ENCODE measurements at regions not wholly inside any gene's neighbourhood (a gene's known extent, or its start where the extent isn't known, plus 50 kb on each side); places are given as distances from the start of the nearest gene placed in this dataset.

DNA sequence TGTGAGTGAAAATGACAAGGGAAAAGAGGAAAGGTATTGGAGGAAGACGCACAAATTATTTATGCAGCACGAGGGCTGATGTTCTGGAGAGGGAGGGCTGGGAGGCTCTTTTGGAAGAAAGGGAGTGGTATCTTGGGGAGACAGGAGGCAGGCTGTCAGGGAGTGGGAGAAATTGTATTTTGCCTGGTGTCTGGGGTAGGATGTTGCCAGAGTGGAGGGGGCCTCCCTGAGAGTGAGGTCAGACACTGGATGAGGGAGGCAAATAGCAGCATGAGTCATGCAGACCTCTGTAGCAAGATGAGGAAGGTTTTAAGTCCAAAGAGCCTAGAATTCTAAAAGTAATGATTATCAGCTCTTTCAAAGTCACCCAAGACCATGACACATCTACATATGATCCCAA is 158.0 kb downstream of the DMRT2 start:
- no peaks in the 10 kb centered on the region for H3K27me3 Mint-ChIP-seq (ENCODE audit: low read depth)
- H3K4me1 Mint-ChIP-seq (ENCODE audit: low read depth): no peaks in the 10 kb centered on the region
- no peak overlapping the region for H3K4me3 Mint-ChIP-seq (ENCODE audit: low read depth)
- no peak overlapping the region for H3K27ac Mint-ChIP-seq
- H3K9me3 Mint-ChIP-seq: peaks cover 5% of the 10 kb centered on the region
- DNase-seq (ENCODE audit: low spot score): no peak
- H3K36me3 Mint-ChIP-seq (ENCODE audit: low read depth): no peaks in the 10 kb centered on the region
- intact Hi-C loops (cut with micrococcal nuclease): no loop called here

DNA sequence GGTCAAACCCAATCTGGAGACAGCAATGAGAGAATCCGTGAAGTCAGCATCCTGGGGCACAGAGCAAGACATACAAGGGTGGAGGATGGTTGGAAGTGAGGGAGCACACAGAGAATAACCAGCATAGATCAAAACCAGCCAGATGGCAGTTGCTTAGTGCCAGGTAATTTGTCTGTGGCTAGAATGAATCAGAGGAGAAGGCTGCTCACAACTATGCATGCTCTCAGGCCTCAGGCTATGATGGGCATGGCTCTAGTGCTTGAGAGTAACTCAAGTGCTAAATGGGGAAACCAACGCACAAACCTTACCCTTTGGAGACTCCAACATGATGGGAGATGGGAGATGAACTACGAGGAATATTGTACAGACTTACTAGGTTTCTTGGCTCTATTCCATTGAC is 160.8 kb downstream of the DMRT2 start:
- Mint-ChIP-seq H3K36me3 (ENCODE audit: low read depth) (no peaks in the 10 kb centered on the region), H3K27ac (no peak overlapping the region), H3K27me3 (ENCODE audit: low read depth) (no peaks in the 10 kb centered on the region), H3K9me3 (peaks cover 5% of the 10 kb centered on the region), H3K4me1 (ENCODE audit: low read depth) (no peaks in the 10 kb centered on the region), H3K4me3 (ENCODE audit: low read depth) (no peak overlapping the region)
- intact Hi-C loops (cut with micrococcal nuclease): no loop called here
- no peak for DNase-seq (ENCODE audit: low spot score)

DNA sequence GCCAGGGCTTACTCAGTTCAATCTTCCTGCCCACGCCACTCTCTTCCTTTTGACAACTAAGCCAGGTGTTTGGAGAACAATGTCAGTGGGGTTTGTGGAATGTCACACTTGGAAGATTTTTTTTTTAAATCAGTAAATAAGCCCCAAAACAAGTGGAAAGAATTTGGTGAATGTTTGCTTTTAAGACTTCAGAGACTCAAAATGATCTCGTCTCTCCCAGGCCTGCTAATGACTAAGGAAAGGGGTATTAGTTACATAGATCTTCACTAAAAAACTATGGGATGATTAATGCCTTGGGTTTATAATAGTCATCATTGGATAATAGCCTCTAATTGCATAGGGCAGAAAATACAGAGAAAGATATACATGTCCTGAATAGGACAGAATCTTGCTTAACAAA is 166.4 kb downstream of the DMRT2 start:
- Mint-ChIP-seq H3K27me3 (ENCODE audit: low read depth) (no peaks in the 10 kb centered on the region), H3K36me3 (ENCODE audit: low read depth) (no peaks in the 10 kb centered on the region), H3K4me1 (ENCODE audit: low read depth) (no peaks in the 10 kb centered on the region), H3K27ac (no peak overlapping the region), H3K9me3 (no peaks in the 10 kb centered on the region), H3K4me3 (ENCODE audit: low read depth) (no peak overlapping the region)
- no peak for DNase-seq (ENCODE audit: low spot score)
- intact Hi-C loops (cut with micrococcal nuclease): no loop called here

DNA sequence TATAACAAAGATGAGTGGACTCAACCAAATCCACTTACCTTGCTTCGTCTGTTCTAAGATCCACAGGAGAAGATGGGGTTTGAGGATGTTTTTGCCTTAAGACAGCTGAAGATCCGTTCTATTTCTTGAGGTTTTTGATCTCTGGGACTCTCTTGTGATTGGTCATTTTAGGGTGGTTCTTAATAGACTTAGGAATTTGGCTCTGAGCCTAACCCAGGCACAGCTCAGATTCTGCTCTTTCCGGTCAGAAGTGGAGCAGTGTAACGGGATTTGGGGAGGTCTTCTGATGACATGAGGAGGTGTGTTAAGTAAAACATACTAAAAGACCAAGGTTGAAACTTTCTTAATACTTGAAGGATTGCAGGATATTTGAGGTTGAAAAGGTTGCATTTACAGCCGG is 166.9 kb downstream of the DMRT2 start:
- H3K4me1 Mint-ChIP-seq (ENCODE audit: low read depth): no peaks in the 10 kb centered on the region
- H3K9me3 Mint-ChIP-seq: no peaks in the 10 kb centered on the region
- H3K4me3 Mint-ChIP-seq (ENCODE audit: low read depth): no peak overlapping the region
- no peaks in the 10 kb centered on the region for H3K36me3 Mint-ChIP-seq (ENCODE audit: low read depth)
- DNase-seq (ENCODE audit: low spot score): no peak
- intact Hi-C loops (cut with micrococcal nuclease): no loop called here
- H3K27ac Mint-ChIP-seq: no peak overlapping the region
- H3K27me3 Mint-ChIP-seq (ENCODE audit: low read depth): no peaks in the 10 kb centered on the region

DNA sequence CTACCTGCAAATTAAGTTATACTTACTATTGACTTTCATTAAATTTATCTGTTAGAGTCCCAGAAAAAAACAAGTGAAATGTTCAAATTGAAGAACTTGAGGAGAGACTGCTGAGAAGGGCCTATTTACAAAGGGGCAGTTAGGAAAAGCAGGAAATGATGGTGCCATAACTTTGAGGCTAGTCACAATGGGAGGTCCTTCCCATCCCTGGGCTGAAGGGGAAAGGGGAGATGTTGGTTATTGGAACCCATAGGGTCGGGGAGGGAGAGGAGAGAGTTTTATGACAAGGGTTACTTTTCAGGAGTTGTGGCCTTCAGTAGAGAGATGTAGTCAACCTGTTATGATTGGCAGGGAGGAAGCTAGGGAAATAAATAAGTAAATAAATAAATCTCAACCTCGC is 169.1 kb downstream of the DMRT2 start:
- Mint-ChIP-seq H3K36me3 (ENCODE audit: low read depth) (no peaks in the 10 kb centered on the region), H3K4me1 (ENCODE audit: low read depth) (no peaks in the 10 kb centered on the region), H3K9me3 (no peaks in the 10 kb centered on the region), H3K27me3 (ENCODE audit: low read depth) (no peaks in the 10 kb centered on the region), H3K4me3 (ENCODE audit: low read depth) (no peak overlapping the region), H3K27ac (no peak overlapping the region)
- intact Hi-C loops (cut with micrococcal nuclease): no loop called here
- no peak for DNase-seq (ENCODE audit: low spot score)

DNA sequence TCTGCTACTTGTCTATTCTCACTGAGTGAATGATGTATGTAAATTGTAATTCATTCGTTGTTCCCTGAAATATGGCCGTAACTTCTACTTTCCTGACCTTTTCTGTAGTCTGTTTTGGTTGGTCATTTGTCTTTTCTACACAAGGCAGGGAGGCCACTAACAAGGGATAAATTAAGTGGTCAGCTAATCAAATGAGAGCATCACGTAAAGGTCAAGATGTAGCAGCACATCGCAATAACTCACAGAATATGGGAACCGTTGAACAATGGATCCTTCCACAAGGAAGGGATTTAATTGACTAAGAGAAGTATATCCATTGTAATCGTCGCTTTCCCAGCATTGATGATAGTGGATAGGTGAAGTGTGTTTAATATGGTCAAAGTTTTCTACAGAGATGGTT is 171.1 kb downstream of the DMRT2 start:
- H3K4me3 Mint-ChIP-seq (ENCODE audit: low read depth): no peak overlapping the region
- no peaks in the 10 kb centered on the region for H3K4me1 Mint-ChIP-seq (ENCODE audit: low read depth)
- DNase-seq (ENCODE audit: low spot score): no peak
- H3K27me3 Mint-ChIP-seq (ENCODE audit: low read depth): no peaks in the 10 kb centered on the region
- no peaks in the 10 kb centered on the region for H3K36me3 Mint-ChIP-seq (ENCODE audit: low read depth)
- no peaks in the 10 kb centered on the region for H3K9me3 Mint-ChIP-seq
- no peak overlapping the region for H3K27ac Mint-ChIP-seq
- intact Hi-C loops (cut with micrococcal nuclease): no loop called here

DNA sequence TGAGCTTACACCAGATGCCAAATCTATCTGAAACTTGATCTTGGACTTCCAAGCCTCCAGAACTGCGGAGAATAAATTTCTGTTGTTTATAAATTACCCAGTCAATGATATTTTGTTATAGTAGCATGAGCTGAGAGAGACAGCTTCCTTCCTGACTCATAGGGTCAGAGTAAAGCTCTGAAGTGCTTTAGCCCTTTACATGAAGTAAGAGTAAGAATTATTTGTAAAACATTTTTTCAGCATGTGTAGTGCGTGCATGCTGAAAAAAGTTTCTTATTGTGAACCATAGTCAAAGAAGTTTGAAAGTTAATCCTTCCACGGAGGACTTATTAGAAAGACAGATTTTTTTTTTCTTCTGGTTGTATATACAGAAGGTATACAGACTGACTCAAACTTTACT is 172.4 kb downstream of the DMRT2 start:
- H3K27me3 Mint-ChIP-seq (ENCODE audit: low read depth): no peaks in the 10 kb centered on the region
- no peak overlapping the region for H3K27ac Mint-ChIP-seq
- intact Hi-C loops (cut with micrococcal nuclease): no loop called here
- no peaks in the 10 kb centered on the region for H3K36me3 Mint-ChIP-seq (ENCODE audit: low read depth)
- no peaks in the 10 kb centered on the region for H3K9me3 Mint-ChIP-seq
- DNase-seq (ENCODE audit: low spot score): no peak
- no peak overlapping the region for H3K4me3 Mint-ChIP-seq (ENCODE audit: low read depth)
- no peaks in the 10 kb centered on the region for H3K4me1 Mint-ChIP-seq (ENCODE audit: low read depth)

DNA sequence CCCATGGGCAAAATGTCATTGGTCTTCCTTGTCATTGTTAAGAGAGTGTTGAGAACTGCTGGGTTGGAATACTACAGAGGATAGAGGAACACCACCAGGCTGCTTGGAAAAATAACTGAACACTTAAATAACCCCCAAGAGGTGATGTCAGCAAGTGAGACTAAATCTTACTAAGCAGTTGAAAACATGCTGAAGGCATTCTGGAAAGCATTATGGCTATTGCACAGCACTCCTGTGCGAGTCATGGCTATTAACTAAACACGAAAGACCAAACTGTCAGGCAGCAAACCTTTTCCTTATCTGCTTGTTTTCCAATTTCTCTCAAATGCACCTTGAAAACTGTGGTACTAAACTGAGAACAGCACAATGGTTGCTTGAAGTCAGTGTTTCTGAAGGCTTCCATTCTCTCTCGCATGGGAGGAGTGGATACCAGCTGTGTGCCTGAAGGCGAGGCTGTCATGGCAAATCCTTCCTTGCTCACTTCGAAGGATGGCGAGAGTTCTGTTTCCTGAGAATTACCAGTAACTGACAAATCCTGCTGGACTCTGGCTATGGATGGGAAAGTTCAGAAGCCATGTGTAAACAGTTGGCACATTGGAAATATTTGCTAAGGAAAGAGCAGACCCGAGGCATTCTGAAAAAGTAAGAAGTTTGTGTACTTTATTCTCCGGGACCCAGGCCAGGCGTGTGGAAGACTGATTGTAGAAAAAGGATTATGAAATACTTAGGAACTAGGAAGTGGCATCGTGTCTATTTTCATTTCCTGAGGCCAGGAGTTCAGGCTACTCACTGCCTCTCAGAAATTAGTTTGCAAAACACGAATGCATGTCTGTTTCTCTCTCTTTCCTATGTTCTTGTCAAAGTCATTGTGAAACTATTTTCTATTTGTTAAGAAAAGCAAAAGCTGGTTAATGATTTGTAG is 182.1 kb downstream of the DMRT2 start:
- Mint-ChIP-seq H3K4me1 (ENCODE audit: low read depth) (no peaks in the 10 kb centered on the region), H3K36me3 (ENCODE audit: low read depth) (no peaks in the 10 kb centered on the region), H3K27ac (no peak overlapping the region), H3K9me3 (no peaks in the 10 kb centered on the region), H3K4me3 (ENCODE audit: low read depth) (no peak overlapping the region), H3K27me3 (ENCODE audit: low read depth) (no peaks in the 10 kb centered on the region)
- intact Hi-C loops (cut with micrococcal nuclease): no loop called here
- no peak for DNase-seq (ENCODE audit: low spot score)

DNA sequence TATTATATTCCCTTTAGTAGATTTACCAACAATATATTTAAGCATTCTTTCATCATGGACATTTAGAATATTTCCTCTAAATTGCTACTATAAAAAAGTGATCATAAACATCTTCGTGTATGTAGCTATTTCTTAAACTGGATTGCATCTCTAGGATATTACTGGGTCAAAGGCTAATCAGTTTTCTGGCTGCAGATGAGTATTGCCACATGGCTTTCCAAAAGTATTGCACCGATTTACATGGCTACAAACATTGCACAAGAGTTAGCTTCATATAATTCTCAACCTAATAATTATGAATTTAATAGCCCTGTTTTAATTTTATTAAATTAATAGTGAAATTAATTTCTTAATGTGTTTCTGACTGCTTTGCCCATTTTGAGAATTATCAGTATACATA is 183.4 kb downstream of the DMRT2 start:
- Mint-ChIP-seq H3K4me1 (ENCODE audit: low read depth) (no peaks in the 10 kb centered on the region), H3K27ac (no peak overlapping the region), H3K36me3 (ENCODE audit: low read depth) (no peaks in the 10 kb centered on the region), H3K4me3 (ENCODE audit: low read depth) (no peak overlapping the region), H3K9me3 (no peaks in the 10 kb centered on the region), H3K27me3 (ENCODE audit: low read depth) (no peaks in the 10 kb centered on the region)
- no peak for DNase-seq (ENCODE audit: low spot score)
- intact Hi-C loops (cut with micrococcal nuclease): no loop called here

DNA sequence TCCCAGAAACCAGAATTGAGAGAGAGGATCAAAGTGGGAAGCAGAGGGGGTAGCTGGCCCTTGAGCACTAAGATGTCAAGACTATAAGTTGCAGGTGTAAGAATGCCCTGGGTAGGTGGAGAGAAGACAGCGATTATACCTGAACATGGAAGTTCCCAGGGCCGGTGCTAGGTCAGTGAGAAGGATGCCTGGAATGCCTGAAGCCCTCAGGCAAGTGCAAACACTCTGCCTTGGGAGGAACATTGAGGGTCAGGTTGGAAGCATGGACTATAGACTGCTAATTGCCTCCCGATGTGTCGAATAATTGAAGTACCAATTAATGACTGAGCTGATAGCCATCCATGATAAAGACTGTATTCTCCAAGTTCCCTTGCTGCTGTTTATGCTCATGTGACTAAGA is 185.5 kb downstream of the DMRT2 start:
- H3K9me3 Mint-ChIP-seq: no peaks in the 10 kb centered on the region
- no peak overlapping the region for H3K4me3 Mint-ChIP-seq (ENCODE audit: low read depth)
- intact Hi-C loops (cut with micrococcal nuclease): no loop called here
- no peak for DNase-seq (ENCODE audit: low spot score)
- H3K27me3 Mint-ChIP-seq (ENCODE audit: low read depth): no peaks in the 10 kb centered on the region
- no peaks in the 10 kb centered on the region for H3K4me1 Mint-ChIP-seq (ENCODE audit: low read depth)
- no peak overlapping the region for H3K27ac Mint-ChIP-seq
- no peaks in the 10 kb centered on the region for H3K36me3 Mint-ChIP-seq (ENCODE audit: low read depth)

DNA sequence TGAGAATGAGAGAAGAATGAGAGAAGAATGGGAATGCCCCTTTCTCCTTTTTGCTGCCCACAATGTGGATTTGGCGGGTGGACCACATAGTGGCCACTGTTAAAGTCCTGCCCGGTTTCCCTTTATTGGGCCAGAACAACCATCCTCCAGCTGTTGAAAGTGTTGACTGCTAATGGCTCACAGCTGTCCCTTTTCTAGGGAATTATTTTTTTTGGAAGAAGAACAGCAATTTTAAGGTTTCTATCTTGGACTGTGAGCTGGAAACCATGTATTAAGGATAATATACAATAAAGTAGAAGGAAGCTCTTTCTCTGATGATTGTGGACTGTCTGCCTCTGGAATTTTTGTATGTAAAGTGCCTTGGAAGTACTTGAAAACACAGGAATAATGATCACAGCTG is 185.9 kb downstream of the DMRT2 start:
- no peak for DNase-seq (ENCODE audit: low spot score)
- H3K9me3 Mint-ChIP-seq: no peaks in the 10 kb centered on the region
- no peaks in the 10 kb centered on the region for H3K4me1 Mint-ChIP-seq (ENCODE audit: low read depth)
- no peaks in the 10 kb centered on the region for H3K27me3 Mint-ChIP-seq (ENCODE audit: low read depth)
- intact Hi-C loops (cut with micrococcal nuclease): no loop called here
- no peak overlapping the region for H3K4me3 Mint-ChIP-seq (ENCODE audit: low read depth)
- no peak overlapping the region for H3K27ac Mint-ChIP-seq
- H3K36me3 Mint-ChIP-seq (ENCODE audit: low read depth): no peaks in the 10 kb centered on the region

DNA sequence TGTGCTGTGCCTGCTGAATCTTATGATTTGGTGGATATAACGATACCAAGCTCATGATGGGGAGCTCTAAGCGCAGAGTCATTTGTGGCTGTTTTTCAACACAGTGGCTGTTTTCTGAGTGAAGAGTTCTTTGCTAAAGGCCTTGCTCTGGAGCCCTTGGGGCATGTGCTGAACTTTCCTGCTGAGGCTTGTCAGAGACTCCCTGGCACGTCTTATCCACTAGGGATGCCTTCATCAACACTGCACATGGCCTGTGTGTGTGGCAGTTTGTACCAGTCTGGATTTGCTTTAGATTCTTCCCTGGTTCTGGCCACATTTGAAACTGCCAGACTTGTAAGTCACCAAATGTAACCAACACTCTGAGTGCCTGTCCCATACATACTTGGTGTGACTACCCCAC is 188.2 kb downstream of the DMRT2 start:
- intact Hi-C loops (cut with micrococcal nuclease): no loop called here
- no peak for DNase-seq (ENCODE audit: low spot score)
- H3K36me3 Mint-ChIP-seq (ENCODE audit: low read depth): no peaks in the 10 kb centered on the region
- no peak overlapping the region for H3K27ac Mint-ChIP-seq
- no peaks in the 10 kb centered on the region for H3K27me3 Mint-ChIP-seq (ENCODE audit: low read depth)
- no peaks in the 10 kb centered on the region for H3K4me1 Mint-ChIP-seq (ENCODE audit: low read depth)
- H3K4me3 Mint-ChIP-seq (ENCODE audit: low read depth): no peak overlapping the region
- H3K9me3 Mint-ChIP-seq: no peaks in the 10 kb centered on the region

DNA sequence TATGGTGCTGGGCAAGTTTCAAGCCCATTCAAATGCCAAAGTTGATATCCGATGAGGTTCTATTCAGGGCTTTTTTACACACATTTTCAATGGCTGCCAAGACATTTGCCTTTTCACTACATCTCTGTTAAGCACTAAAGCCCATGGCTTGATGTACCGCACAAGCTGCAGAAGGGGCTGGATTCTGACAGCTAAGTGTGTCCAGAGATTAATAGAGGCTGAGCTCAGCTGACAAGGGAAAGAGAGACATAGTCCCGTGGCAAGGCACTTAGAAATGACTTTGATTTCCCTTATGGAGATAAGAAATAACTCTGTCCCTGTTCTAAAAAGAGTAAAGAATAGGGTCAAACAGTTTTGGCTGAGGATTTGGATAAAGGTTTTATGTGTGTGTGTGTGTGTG is 198.6 kb downstream of the DMRT2 start:
- Mint-ChIP-seq H3K9me3 (no peaks in the 10 kb centered on the region), H3K36me3 (ENCODE audit: low read depth) (no peaks in the 10 kb centered on the region), H3K4me3 (ENCODE audit: low read depth) (no peak overlapping the region), H3K27ac (no peak overlapping the region), H3K27me3 (ENCODE audit: low read depth) (no peaks in the 10 kb centered on the region), H3K4me1 (ENCODE audit: low read depth) (no peaks in the 10 kb centered on the region)
- intact Hi-C loops (cut with micrococcal nuclease): no loop called here
- no peak for DNase-seq (ENCODE audit: low spot score)

Data from activated T-helper 2 cell treated with anti-CD3 and anti-CD28 coated beads, Interferon-gamma antibody, Interleukin-2, Interleukin-4, amounts not matched to agents 10 μg/mL and 5 μg/mL and 100 μg/mL, durations not matched to agents 14 hours and 24 hours and 36 hours (primary cell).